WERI-Rb-1 (cell line): ENCODE measurements at regions not wholly inside any gene's neighbourhood (a gene's known extent, or its start where the extent isn't known, plus 50 kb on each side); places are given as distances from the start of the nearest gene placed in this dataset.
"Not testable (repeated sequence)": the region's sequence is repeated elsewhere in the genome, so short reads cannot be mapped to it uniquely, and the experiment has no call there.

Experiments used
- DNase-seq: peaks from one replicate; pipeline ENCODE4 v3.0.0-alpha.2; 2020
- H3K27ac ChIP-seq: fragments of 250-450 bp; sonication (Bioruptor Pico); 2 replicates; pipeline ENCODE4 v1.5.1; 2020; ENCODE audit warnings: mild to moderate bottlenecking, moderate library complexity
- H3K27me3 ChIP-seq: fragments of 250-450 bp; sonication (Bioruptor Pico); 2 replicates; pipeline ENCODE4 v1.5.1; 2021; ENCODE audit warnings: mild to moderate bottlenecking, low read depth, moderate library complexity; ENCODE audit not compliant: insufficient read depth, severe bottlenecking
- H3K36me3 ChIP-seq: fragments of 250-450 bp; sonication (Bioruptor Pico); 2 replicates; pipeline ENCODE4 v1.5.1; 2020; ENCODE audit warnings: mild to moderate bottlenecking, moderate library complexity
- H3K4me3 ChIP-seq: 2 replicates; pipeline ENCODE4 v1.5.1; 2011; ENCODE audit warnings: low read depth, mild to moderate bottlenecking, control low read depth, low read length
- H3K9me3 ChIP-seq: fragments of 250-450 bp; sonication (Bioruptor Pico); 2 replicates; pipeline ENCODE4 v1.5.1; 2021; ENCODE audit warnings: mild to moderate bottlenecking, moderate library complexity; ENCODE audit not compliant: severe bottlenecking
- CTCF ChIP-seq: IDR thresholded peaks from 2 replicates; pipeline ENCODE4 v1.5.1; 2011; ENCODE audit warnings: low read depth, mild to moderate bottlenecking, control low read depth, inconsistent platforms, low read length

- not testable (repeated sequence) for H3K36me3 ChIP-seq, H3K4me3 ChIP-seq, H3K9me3 ChIP-seq, H3K27ac ChIP-seq, DNase-seq
- H3K27me3 ChIP-seq, result peaks cover 24% of the 10 kb centered on the region
Observed at GRCh38 chr20:30164389-30164788, 1093.1 kb upstream of the DEFB115 start.

GRCh38 chr20:30167540-30167939 is 1089.9 kb upstream of the DEFB115 start:
- no peak for DNase-seq
- no peaks in the 10 kb centered on the region for H3K9me3 ChIP-seq

GRCh38 chr20:30168025-30168799 is 1089.3 kb upstream of the DEFB115 start:
- no peaks in the 10 kb centered on the region for H3K9me3 ChIP-seq
- TF ChIP-seq CTCF, result no peak
- no peak for DNase-seq
- peaks cover 11% of the 10 kb centered on the region for H3K27me3 ChIP-seq
- H3K4me3 ChIP-seq, result no peak overlapping the region
- H3K27ac ChIP-seq, result no peak overlapping the region
- no peaks in the 10 kb centered on the region for H3K36me3 ChIP-seq

More at GRCh38 chr20:30167540-30167939, 1089.9 kb upstream of the DEFB115 start:
- no peak for TF ChIP-seq CTCF
- peaks cover 15% of the 10 kb centered on the region for H3K27me3 ChIP-seq
- no peak overlapping the region for H3K27ac ChIP-seq
- no peaks in the 10 kb centered on the region for H3K36me3 ChIP-seq
- no peak overlapping the region for H3K4me3 ChIP-seq

GRCh38 chr20:30168800-30169138 is 1088.7 kb upstream of the DEFB115 start:
- no peak for DNase-seq
- Histone ChIP-seq H3K9me3 (no peaks in the 10 kb centered on the region), H3K27ac (no peak overlapping the region), H3K36me3 (no peaks in the 10 kb centered on the region), H3K4me3 (no peak overlapping the region), H3K27me3 (peaks cover 11% of the 10 kb centered on the region)
- no peak for TF ChIP-seq CTCF

GRCh38 chr20:30175681-30176080 is 1081.8 kb upstream of the DEFB115 start:
- no peaks in the 10 kb centered on the region for H3K36me3 ChIP-seq
- DNase-seq, result no peak
- H3K4me3 ChIP-seq, result no peak overlapping the region
- H3K27me3 ChIP-seq, result no peaks in the 10 kb centered on the region
- H3K27ac ChIP-seq, result no peak overlapping the region
- TF ChIP-seq CTCF, result no peak
- H3K9me3 ChIP-seq, result no peaks in the 10 kb centered on the region

GRCh38 chr20:30183124-30183523 is 1074.3 kb upstream of the DEFB115 start:
- H3K27ac ChIP-seq, result not testable (repeated sequence)

GRCh38 chr20:30191785-30192184 is 1065.7 kb upstream of the DEFB115 start:
- not testable (repeated sequence) for DNase-seq, H3K27ac ChIP-seq, H3K9me3 ChIP-seq, H3K4me3 ChIP-seq, H3K36me3 ChIP-seq, H3K27me3 ChIP-seq

More at GRCh38 chr20:30183124-30183523, 1074.3 kb upstream of the DEFB115 start:
- H3K36me3 ChIP-seq, H3K4me3 ChIP-seq, DNase-seq, H3K27me3 ChIP-seq, H3K9me3 ChIP-seq: not testable (repeated sequence)

GRCh38 chr20:30234477-30234876 is 1023.0 kb upstream of the DEFB115 start:
- H3K27ac ChIP-seq, DNase-seq, H3K4me3 ChIP-seq, H3K27me3 ChIP-seq, H3K9me3 ChIP-seq, H3K36me3 ChIP-seq: not testable (repeated sequence)

GRCh38 chr20:30275073-30275472 is 982.4 kb upstream of the DEFB115 start:
- H3K36me3 ChIP-seq, H3K4me3 ChIP-seq, H3K9me3 ChIP-seq: not testable (repeated sequence)

More at GRCh38 chr20:30275073-30275472, 982.4 kb upstream of the DEFB115 start:
- not testable (repeated sequence) for H3K27ac ChIP-seq, H3K27me3 ChIP-seq, DNase-seq
